ENCODE measurements at regions not wholly inside any gene's neighbourhood (a gene's known extent, or its start where the extent isn't known, plus 50 kb on each side); places are given as distances from the start of the nearest gene placed in this dataset.

GRCh38 chr12:24731596-24731995, 217.3 kb downstream of the BCAT1 start:
- TF ChIP-seq, protein P1, sequence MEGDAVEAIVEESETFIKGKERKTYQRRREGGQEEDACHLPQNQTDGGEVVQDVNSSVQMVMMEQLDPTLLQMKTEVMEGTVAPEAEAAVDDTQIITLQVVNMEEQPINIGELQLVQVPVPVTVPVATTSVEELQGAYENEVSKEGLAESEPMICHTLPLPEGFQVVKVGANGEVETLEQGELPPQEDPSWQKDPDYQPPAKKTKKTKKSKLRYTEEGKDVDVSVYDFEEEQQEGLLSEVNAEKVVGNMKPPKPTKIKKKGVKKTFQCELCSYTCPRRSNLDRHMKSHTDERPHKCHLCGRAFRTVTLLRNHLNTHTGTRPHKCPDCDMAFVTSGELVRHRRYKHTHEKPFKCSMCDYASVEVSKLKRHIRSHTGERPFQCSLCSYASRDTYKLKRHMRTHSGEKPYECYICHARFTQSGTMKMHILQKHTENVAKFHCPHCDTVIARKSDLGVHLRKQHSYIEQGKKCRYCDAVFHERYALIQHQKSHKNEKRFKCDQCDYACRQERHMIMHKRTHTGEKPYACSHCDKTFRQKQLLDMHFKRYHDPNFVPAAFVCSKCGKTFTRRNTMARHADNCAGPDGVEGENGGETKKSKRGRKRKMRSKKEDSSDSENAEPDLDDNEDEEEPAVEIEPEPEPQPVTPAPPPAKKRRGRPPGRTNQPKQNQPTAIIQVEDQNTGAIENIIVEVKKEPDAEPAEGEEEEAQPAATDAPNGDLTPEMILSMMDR (optimal IDR thresholded peaks at IDR 0.05 in 1 of 3, IDR thresholded peaks at IDR 0.05 in 1 of 3, conservative IDR thresholded peaks at IDR 0.05 in 1 of 3; ENCODE audit: extremely low read depth in 1 of 3, insufficient read depth in 2 of 3, low read length in 3 of 3), result no peak
- no peak for TF ChIP-seq EZH2 (IDR thresholded peaks at IDR 0.05; ENCODE audit: low read length)

All from keratinocyte (primary cell).